ENCODE measurements at regions not wholly inside any gene's neighbourhood (a gene's known extent, or its start where the extent isn't known, plus 50 kb on each side); places are given as distances from the start of the nearest gene placed in this dataset.

DNA sequence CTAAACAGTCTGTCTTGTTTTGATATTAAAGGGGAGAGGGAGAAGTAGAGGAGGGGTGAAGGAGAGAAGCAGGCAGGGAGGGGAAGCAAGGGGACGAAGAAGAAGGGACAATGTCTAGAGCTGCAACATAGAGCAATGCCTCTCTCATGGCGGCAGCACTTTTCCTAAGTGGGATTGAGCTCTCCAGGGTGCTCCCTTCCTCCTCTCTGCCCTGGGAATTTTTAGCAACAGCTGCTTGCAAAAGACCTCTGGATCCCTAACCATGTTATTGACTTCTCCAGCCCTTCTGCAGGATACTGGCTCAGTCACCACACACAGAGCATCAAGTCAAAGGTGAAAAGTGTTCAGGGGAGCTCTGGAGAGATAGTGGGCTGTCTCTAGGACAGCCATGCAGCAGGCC is 734.9 kb downstream of the EPHA4 start:
- DNase-seq (ENCODE audit: insufficient read length, low spot score) (no peak), FAIRE-seq (no peak)
- no peak for TF ChIP-seq TAF1 (IDR thresholded peaks at IDR 0.05; ENCODE audit: low read depth, low read length)
- no peak for TF ChIP-seq POLR2AphosphoS5 (IDR thresholded peaks at IDR 0.05; ENCODE audit: low read depth, low read length)
- no peak for TF ChIP-seq POU2F2 (IDR thresholded peaks at IDR 0.05; ENCODE audit: low read depth, low read length)
- no peak for TF ChIP-seq PAX5 (IDR thresholded peaks at IDR 0.05; ENCODE audit: insufficient read depth, low read length, severe bottlenecking)
- no peak for TF ChIP-seq SPI1 (IDR thresholded peaks at IDR 0.05; ENCODE audit: low read depth, low read length)
- no peak for TF ChIP-seq POLR2A (IDR thresholded peaks at IDR 0.05; ENCODE audit: low read depth, low read length)

DNA sequence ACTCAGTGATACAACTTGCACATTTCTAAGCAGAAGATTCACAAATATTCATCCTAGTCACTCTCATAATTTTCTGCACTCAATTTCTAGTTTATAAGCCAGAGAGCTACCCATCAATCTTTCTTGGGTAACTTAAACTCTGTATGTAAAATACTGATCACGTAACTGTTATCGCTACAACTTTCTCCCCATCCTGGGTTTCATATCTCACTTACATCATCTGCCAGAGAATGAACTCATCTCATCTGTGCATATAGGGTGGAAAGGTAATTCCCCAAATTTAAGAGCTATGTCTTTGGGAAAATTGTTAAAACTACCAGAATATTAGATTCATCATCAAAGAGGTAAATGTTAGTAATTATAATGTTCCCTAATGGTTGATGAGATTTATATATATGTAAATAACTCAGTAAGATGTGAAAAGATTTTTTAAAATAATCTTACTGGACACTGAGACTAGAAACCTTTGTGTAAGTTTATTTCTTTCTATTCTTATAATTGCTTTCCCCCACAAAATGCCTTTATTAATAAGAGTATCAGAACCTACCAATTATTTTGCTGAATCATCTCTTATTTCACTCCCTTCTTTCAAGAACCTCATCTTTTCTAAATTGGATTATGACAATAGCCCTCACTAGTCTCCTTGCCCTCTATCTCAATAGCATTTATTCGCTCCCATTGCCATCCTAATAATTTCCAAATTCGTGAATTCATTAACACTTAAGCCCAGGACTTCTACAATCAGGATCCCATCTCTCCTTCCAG is 729.0 kb downstream of the EPHA4 start:
- FAIRE-seq = no peak
- TF ChIP-seq POU2F2 (IDR thresholded peaks at IDR 0.05; ENCODE audit: low read depth, low read length) = no peak
- no peak for DNase-seq (ENCODE audit: insufficient read length, low spot score)

DNA sequence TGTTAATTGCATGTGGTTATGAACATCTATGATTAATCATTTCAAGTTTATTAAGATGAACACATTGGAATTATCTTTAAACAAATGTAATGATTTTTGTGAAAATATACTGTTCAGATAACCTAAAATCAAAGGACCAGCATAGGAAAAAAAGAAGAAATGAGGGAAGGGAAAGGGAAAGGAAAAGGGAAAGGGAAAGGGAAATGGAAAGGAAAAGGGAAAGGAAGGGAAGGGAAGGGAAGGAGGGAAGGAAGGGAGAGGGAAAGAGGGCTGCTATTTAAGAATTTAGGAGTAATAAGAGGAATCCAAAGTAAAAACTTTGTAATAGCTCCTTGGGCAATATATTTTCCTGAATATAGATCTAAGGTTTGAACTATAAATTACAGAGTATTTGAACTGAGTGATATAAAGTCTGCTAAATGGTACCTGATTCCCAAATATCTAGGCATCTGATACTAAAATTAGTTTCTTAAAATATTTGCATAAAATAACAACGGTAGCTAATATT is 726.3 kb downstream of the EPHA4 start:
- FAIRE-seq = no peak
- no peak for DNase-seq (ENCODE audit: insufficient read length, low spot score)
- no peak for TF ChIP-seq SPI1 (IDR thresholded peaks at IDR 0.05; ENCODE audit: low read depth, low read length)
- no peak for TF ChIP-seq TAF1 (IDR thresholded peaks at IDR 0.05; ENCODE audit: low read depth, low read length)
- TF ChIP-seq POU2F2 (IDR thresholded peaks at IDR 0.05; ENCODE audit: low read depth, low read length) = no peak
- no peak for TF ChIP-seq POLR2AphosphoS5 (IDR thresholded peaks at IDR 0.05; ENCODE audit: low read depth, low read length)
- TF ChIP-seq POLR2A (IDR thresholded peaks at IDR 0.05; ENCODE audit: low read depth, low read length) = no peak
- TF ChIP-seq PAX5 (IDR thresholded peaks at IDR 0.05; ENCODE audit: insufficient read depth, low read length, severe bottlenecking) = no peak

DNA sequence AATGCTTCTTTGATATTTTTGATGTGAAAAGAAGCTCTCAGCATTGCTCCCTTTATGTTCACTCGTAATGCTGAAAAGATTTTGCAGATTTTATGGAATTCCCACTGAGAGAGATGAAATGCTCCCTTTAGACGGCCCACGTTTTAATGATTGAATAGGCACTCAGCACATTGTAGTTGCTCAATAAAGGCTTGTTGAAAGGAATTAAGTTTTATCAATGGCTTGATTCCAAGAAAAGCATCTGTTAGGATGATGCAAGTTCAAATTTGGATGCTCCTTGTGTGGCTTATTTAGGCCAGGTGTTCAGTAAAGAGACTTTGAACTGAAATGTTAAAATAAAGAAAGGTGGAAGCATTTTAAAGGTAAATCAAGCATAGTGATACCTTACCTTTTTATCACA is 725.1 kb downstream of the EPHA4 start:
- FAIRE-seq (no peak), DNase-seq (ENCODE audit: insufficient read length, low spot score) (no peak)
- no peak for TF ChIP-seq POU2F2 (IDR thresholded peaks at IDR 0.05; ENCODE audit: low read depth, low read length)
- TF ChIP-seq SPI1 (IDR thresholded peaks at IDR 0.05; ENCODE audit: low read depth, low read length) = no peak
- TF ChIP-seq PAX5 (IDR thresholded peaks at IDR 0.05; ENCODE audit: insufficient read depth, low read length, severe bottlenecking) = no peak
- no peak for TF ChIP-seq POLR2AphosphoS5 (IDR thresholded peaks at IDR 0.05; ENCODE audit: low read depth, low read length)
- no peak for TF ChIP-seq TAF1 (IDR thresholded peaks at IDR 0.05; ENCODE audit: low read depth, low read length)
- no peak for TF ChIP-seq POLR2A (IDR thresholded peaks at IDR 0.05; ENCODE audit: low read depth, low read length)

DNA sequence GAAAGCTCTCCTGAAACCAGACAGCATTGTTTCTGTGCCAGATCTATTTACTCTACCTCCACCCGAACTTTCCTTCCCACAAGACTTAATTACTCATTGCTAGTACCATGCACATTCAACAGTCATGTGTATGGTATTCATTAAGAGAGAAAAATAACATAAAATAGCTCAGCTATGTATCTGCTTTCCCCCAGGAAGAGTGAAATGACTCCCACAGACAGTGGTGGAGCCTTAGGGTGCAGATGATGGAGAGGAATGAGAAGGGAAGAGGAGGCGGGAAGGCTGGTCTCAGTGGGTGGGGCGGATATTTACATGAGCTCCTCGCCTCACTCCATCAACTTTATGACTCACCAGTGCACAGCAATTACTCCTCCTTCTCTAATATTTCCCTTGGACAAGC is 724.5 kb downstream of the EPHA4 start:
- FAIRE-seq (no peak), DNase-seq (ENCODE audit: insufficient read length, low spot score) (no peak)
- no peak for TF ChIP-seq POLR2AphosphoS5 (IDR thresholded peaks at IDR 0.05; ENCODE audit: low read depth, low read length)
- TF ChIP-seq PAX5 (IDR thresholded peaks at IDR 0.05; ENCODE audit: insufficient read depth, low read length, severe bottlenecking) = no peak
- TF ChIP-seq POLR2A (IDR thresholded peaks at IDR 0.05; ENCODE audit: low read depth, low read length) = no peak
- no peak for TF ChIP-seq SPI1 (IDR thresholded peaks at IDR 0.05; ENCODE audit: low read depth, low read length)
- TF ChIP-seq POU2F2 (IDR thresholded peaks at IDR 0.05; ENCODE audit: low read depth, low read length) = no peak
- TF ChIP-seq TAF1 (IDR thresholded peaks at IDR 0.05; ENCODE audit: low read depth, low read length) = no peak

DNA sequence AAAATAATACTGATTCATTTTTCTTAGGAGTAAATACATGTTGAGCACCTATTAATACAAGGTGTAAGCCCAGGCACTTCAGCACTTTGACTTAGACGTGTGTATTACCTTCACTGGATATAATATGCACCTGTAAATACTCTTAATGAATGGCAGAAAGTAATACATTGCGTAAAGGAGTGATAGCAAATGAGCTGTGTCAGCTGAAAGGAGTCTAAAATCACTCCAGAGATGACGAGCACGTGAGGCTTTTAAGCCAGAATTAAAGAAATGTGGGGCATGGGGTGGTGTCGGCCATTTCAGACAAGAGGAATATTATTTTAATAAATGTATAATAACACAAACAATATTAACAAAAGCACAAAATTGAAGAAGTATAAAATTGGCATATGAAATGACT is 722.7 kb downstream of the EPHA4 start:
- TF ChIP-seq SPI1 (IDR thresholded peaks at IDR 0.05; ENCODE audit: low read depth, low read length) = no peak
- no peak for TF ChIP-seq PAX5 (IDR thresholded peaks at IDR 0.05; ENCODE audit: insufficient read depth, low read length, severe bottlenecking)
- no peak for TF ChIP-seq POLR2AphosphoS5 (IDR thresholded peaks at IDR 0.05; ENCODE audit: low read depth, low read length)
- TF ChIP-seq TAF1 (IDR thresholded peaks at IDR 0.05; ENCODE audit: low read depth, low read length) = no peak
- TF ChIP-seq POU2F2 (IDR thresholded peaks at IDR 0.05; ENCODE audit: low read depth, low read length) = no peak
- no peak for TF ChIP-seq POLR2A (IDR thresholded peaks at IDR 0.05; ENCODE audit: low read depth, low read length)
- DNase-seq (ENCODE audit: insufficient read length, low spot score) = no peak
- no peak for FAIRE-seq

DNA sequence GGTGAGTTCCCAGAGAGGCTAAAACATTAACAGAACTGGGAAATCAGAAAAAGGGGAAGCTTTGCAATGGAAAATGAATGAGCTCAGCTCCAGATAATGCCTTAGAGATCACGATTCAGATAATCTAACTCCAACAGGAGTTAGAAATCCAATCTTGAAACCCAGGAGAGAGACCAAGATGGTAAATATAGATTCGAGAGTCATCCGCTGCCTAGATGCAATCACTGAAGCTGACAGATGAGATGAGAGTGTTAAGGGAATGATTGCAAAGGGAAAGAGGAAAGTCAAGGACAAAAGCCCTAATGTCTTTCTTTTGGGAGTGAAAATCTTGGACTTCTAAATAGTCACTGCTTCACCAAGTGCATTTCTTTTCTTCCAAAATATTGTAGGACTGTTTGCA is 722.0 kb downstream of the EPHA4 start:
- DNase-seq (ENCODE audit: insufficient read length, low spot score) (no peak), FAIRE-seq (no peak)
- no peak for TF ChIP-seq POLR2AphosphoS5 (IDR thresholded peaks at IDR 0.05; ENCODE audit: low read depth, low read length)
- no peak for TF ChIP-seq SPI1 (IDR thresholded peaks at IDR 0.05; ENCODE audit: low read depth, low read length)
- TF ChIP-seq POLR2A (IDR thresholded peaks at IDR 0.05; ENCODE audit: low read depth, low read length) = no peak
- no peak for TF ChIP-seq TAF1 (IDR thresholded peaks at IDR 0.05; ENCODE audit: low read depth, low read length)
- TF ChIP-seq POU2F2 (IDR thresholded peaks at IDR 0.05; ENCODE audit: low read depth, low read length) = no peak
- TF ChIP-seq PAX5 (IDR thresholded peaks at IDR 0.05; ENCODE audit: insufficient read depth, low read length, severe bottlenecking) = no peak

DNA sequence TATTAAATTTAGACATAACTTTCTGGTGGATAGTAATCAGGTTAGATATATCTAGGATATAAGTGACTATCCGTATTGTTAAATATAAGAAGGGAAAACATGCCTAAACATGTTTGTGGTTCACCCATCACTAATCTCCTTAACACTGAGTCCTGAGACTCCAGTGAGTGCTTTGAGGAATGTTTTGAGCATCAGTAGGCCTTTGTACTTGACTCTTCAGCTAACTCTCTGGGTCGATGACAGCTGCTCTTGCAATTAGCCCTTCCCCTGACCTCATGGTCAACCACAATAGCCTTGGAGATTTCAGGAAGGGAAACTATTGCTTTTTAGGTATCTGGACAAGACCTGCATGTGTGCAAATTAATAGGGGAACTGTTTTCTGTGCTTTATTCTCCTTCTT is 716.8 kb downstream of the EPHA4 start:
- FAIRE-seq (no peak), DNase-seq (ENCODE audit: insufficient read length, low spot score) (no peak)
- TF ChIP-seq POLR2AphosphoS5 (IDR thresholded peaks at IDR 0.05; ENCODE audit: low read depth, low read length) (no peak), TAF1 (IDR thresholded peaks at IDR 0.05; ENCODE audit: low read depth, low read length) (no peak), SPI1 (IDR thresholded peaks at IDR 0.05; ENCODE audit: low read depth, low read length) (no peak), POLR2A (IDR thresholded peaks at IDR 0.05; ENCODE audit: low read depth, low read length) (no peak), POU2F2 (IDR thresholded peaks at IDR 0.05; ENCODE audit: low read depth, low read length) (no peak), PAX5 (IDR thresholded peaks at IDR 0.05; ENCODE audit: insufficient read depth, low read length, severe bottlenecking) (no peak)

DNA sequence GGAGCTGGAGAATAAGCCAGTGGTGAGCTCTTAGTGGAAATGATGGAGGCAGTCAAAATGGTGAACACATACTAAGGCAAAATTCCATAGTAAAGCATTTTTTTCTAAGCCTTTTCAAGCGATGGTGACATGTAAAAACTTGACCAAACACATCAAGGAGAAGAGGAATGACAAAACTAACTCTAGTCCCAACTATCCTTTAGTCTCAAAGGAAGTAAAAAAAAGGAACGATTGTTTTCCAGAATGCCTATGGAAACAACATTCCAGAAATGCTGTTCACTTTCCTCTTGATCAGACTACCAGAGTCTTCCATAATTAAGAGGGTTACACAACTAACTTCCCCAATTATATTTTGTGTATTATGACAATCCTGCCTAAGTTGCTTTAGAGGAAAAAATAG is 715.6 kb downstream of the EPHA4 start:
- FAIRE-seq (no peak), DNase-seq (ENCODE audit: insufficient read length, low spot score) (no peak)
- no peak for TF ChIP-seq SPI1 (IDR thresholded peaks at IDR 0.05; ENCODE audit: low read depth, low read length)
- TF ChIP-seq POU2F2 (IDR thresholded peaks at IDR 0.05; ENCODE audit: low read depth, low read length) = no peak
- no peak for TF ChIP-seq POLR2AphosphoS5 (IDR thresholded peaks at IDR 0.05; ENCODE audit: low read depth, low read length)
- no peak for TF ChIP-seq POLR2A (IDR thresholded peaks at IDR 0.05; ENCODE audit: low read depth, low read length)
- no peak for TF ChIP-seq PAX5 (IDR thresholded peaks at IDR 0.05; ENCODE audit: insufficient read depth, low read length, severe bottlenecking)
- no peak for TF ChIP-seq TAF1 (IDR thresholded peaks at IDR 0.05; ENCODE audit: low read depth, low read length)

DNA sequence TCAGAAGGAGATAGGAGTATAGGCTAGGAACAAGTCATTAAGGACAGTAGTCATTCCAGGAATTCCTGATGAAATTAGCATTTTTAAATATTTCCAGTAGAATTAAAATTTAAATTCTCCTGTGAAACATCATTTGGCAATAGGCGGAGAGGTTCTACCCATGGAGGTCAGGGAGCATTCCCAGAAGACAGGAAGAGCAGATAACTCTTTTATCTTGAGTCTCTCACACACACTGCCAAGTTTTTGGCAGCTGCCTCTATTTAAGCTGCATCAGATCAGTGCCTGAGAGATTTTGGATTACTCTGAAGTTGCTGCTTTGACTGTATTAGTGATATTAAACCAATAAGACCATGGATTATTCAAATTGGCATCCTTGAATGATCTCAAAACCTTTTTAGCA is 714.7 kb downstream of the EPHA4 start:
- TF ChIP-seq POLR2AphosphoS5 (IDR thresholded peaks at IDR 0.05; ENCODE audit: low read depth, low read length) = no peak
- TF ChIP-seq SPI1 (IDR thresholded peaks at IDR 0.05; ENCODE audit: low read depth, low read length) = no peak
- no peak for TF ChIP-seq POU2F2 (IDR thresholded peaks at IDR 0.05; ENCODE audit: low read depth, low read length)
- TF ChIP-seq TAF1 (IDR thresholded peaks at IDR 0.05; ENCODE audit: low read depth, low read length) = no peak
- no peak for TF ChIP-seq PAX5 (IDR thresholded peaks at IDR 0.05; ENCODE audit: insufficient read depth, low read length, severe bottlenecking)
- TF ChIP-seq POLR2A (IDR thresholded peaks at IDR 0.05; ENCODE audit: low read depth, low read length) = no peak
- DNase-seq (ENCODE audit: insufficient read length, low spot score) = no peak
- FAIRE-seq = no peak
